Prostate gland (tissue), 2 donors: ENCODE measurements at regions not wholly inside any gene's neighbourhood (a gene's known extent, or its start where the extent isn't known, plus 50 kb on each side); places are given as distances from the start of the nearest gene placed in this dataset.

ENCODE experiments used
- DNase-seq: peaks from one replicate; pipeline ENCODE4 v3.0.0-alpha.2; 2019; ENCODE audit warnings: low spot score
- H3K27ac ChIP-seq, 2 donors: fragments of 200-600 bp; sonication (generic); 2 replicates each; pipeline ENCODE4 v1.5.1; 2017 to 2019
- H3K27me3 ChIP-seq: fragments of 200-600 bp; sonication (generic); replicated peaks from 2 replicates; pipeline ENCODE4 v1.5.1; 2019; ENCODE audit not compliant: insufficient read depth
- H3K36me3 ChIP-seq, 2 donors: fragments of 200-600 bp; sonication (generic); 1 replicate in 1 of 2; 2 replicates in 1 of 2; pipeline versions ENCODE4 v1.5.1 to v1.8.1; 2017 to 2019
- H3K4me1 ChIP-seq: fragments of 200-600 bp; sonication (generic); replicated peaks from 2 replicates; pipeline ENCODE4 v1.5.1; 2019
- H3K4me3 ChIP-seq, 2 donors: fragments of 200-600 bp; sonication (generic); 2 replicates each; pipeline ENCODE4 v1.5.1; 2017 to 2019
- H3K9me3 ChIP-seq: fragments of 200-600 bp; sonication (generic); 2 replicates; pipeline ENCODE4 v1.5.1; 2017
- POLR2A ChIP-seq: fragments of 450-650 bp; IDR thresholded peaks from one replicate; pipeline ENCODE4 v1.6.1; 2016; ENCODE audit warnings: antibody characterized with exemption, mild to moderate bottlenecking
- POLR2AphosphoS5 ChIP-seq: sonication (generic); formaldehyde crosslinking; IDR thresholded peaks from one replicate; pipeline ENCODE4 v1.6.1; 2017; ENCODE audit warnings: antibody characterized with exemption
- WGBS: methylation state at CpG from one replicate; pipeline ENCODE4 v1.1.5; 2018; 5-methylcytosine and 5-hydroxymethylcytosine counted together
- intact Hi-C: fragments of 100-400 bp; cut with DNase I; formaldehyde crosslinking; loops from one replicate; pipeline ENCODE4 v1.14.2; 2022
- TF ChIP-seq, protein P1 (sequence below), 4 experiments: fragments of 200-600 bp in 2 of 4; fragments of 450-650 bp in 2 of 4; sonication (generic) in 2 of 4; IDR thresholded peaks; 1 replicate in 3 of 4; 2 replicates in 1 of 4; pipeline ENCODE4 v1.5.1; 2016 to 2019; ENCODE audit warnings: antibody characterized with exemption in 4 of 4, mild to moderate bottlenecking in 2 of 4, moderate library complexity in 2 of 4

DNA sequence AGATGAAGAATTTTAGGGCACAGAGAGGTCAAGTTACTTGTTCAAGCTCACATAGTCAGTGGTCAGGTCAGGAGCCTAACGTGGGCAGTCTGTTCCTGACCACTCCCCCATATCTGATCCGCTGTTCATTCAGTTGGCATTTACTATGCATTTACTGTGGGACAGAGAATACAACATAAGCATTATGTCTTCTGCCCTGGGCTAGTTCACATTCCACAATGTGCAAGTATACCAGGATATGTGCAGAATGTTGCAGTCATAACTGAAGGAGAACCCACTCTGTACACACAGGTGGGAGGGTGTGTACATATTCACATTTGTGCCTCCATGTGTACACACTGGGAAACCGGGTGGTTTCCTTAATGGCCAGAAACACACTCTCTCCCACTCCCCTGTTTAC lies 309.6 kb downstream of the PRDM2 start:
- WGBS: 43% methylated on average over 3 of the region's 3 CpGs
- no peak overlapping the region for H3K27ac ChIP-seq
- no peaks in the 10 kb centered on the region for H3K4me1 ChIP-seq
- H3K4me3 ChIP-seq: no peak overlapping the region
- intact Hi-C loops: no loop called here
- no peaks in the 10 kb centered on the region for H3K9me3 ChIP-seq
- H3K36me3 ChIP-seq: no peaks in the 10 kb centered on the region
- no peak for DNase-seq
- TF ChIP-seq, protein P1, sequence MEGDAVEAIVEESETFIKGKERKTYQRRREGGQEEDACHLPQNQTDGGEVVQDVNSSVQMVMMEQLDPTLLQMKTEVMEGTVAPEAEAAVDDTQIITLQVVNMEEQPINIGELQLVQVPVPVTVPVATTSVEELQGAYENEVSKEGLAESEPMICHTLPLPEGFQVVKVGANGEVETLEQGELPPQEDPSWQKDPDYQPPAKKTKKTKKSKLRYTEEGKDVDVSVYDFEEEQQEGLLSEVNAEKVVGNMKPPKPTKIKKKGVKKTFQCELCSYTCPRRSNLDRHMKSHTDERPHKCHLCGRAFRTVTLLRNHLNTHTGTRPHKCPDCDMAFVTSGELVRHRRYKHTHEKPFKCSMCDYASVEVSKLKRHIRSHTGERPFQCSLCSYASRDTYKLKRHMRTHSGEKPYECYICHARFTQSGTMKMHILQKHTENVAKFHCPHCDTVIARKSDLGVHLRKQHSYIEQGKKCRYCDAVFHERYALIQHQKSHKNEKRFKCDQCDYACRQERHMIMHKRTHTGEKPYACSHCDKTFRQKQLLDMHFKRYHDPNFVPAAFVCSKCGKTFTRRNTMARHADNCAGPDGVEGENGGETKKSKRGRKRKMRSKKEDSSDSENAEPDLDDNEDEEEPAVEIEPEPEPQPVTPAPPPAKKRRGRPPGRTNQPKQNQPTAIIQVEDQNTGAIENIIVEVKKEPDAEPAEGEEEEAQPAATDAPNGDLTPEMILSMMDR (IDR thresholded peaks at IDR 0.05): no peak
- no peak for TF ChIP-seq POLR2AphosphoS5
- no peak for TF ChIP-seq POLR2A
- H3K27me3 ChIP-seq: no peaks in the 10 kb centered on the region

- Histone ChIP-seq H3K27ac (no peak overlapping the region), H3K9me3 (no peaks in the 10 kb centered on the region), H3K36me3 (no peaks in the 10 kb centered on the region), H3K4me1 (no peaks in the 10 kb centered on the region), H3K27me3 (no peaks in the 10 kb centered on the region), H3K4me3 (no peak overlapping the region)
- no peak for DNase-seq
- TF ChIP-seq, protein P1 (IDR thresholded peaks at IDR 0.05): no peak
- TF ChIP-seq POLR2AphosphoS5 (no peak), POLR2A (no peak)
- intact Hi-C loops: no loop called here
Observed at GRCh38 chr1:14010476-14010875, 310.5 kb downstream of the PRDM2 start.

- WGBS: 84% methylated on average over 9 of the region's 9 CpGs
- H3K27me3 ChIP-seq: no peaks in the 10 kb centered on the region
- TF ChIP-seq POLR2A: no peak
- TF ChIP-seq, protein P1 (IDR thresholded peaks at IDR 0.05): no peak
- TF ChIP-seq POLR2AphosphoS5: no peak
- H3K36me3 ChIP-seq: no peaks in the 10 kb centered on the region
- DNase-seq: no peak
- H3K9me3 ChIP-seq: no peaks in the 10 kb centered on the region
- no peaks in the 10 kb centered on the region for H3K4me1 ChIP-seq
- H3K27ac ChIP-seq: no peak overlapping the region
- H3K4me3 ChIP-seq: no peak overlapping the region
- intact Hi-C loops: no loop called here
Observed at GRCh38 chr1:14011132-14011531, 311.1 kb downstream of the PRDM2 start.

DNA sequence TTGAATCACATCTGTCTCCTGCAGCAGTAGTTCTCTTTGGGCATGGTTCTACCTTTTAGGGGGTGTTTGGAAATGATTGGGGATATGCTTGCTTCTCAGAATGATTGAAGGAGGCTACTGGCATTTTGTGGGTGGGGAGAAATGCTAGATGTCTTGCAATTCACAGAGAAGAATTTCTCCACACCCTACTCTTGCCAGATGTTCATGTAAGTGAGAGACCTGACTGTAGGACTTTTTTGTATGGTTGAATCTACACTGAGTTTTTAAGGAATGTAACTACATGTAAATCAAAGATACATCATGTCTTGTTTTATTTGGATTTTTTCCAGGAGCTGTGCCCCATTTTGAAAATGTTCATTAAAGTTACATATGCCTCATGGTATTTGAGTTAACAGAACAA lies 311.9 kb downstream of the PRDM2 start:
- intact Hi-C loops: no loop called here
- H3K9me3 ChIP-seq: no peaks in the 10 kb centered on the region
- H3K36me3 ChIP-seq: no peaks in the 10 kb centered on the region
- no peaks in the 10 kb centered on the region for H3K4me1 ChIP-seq
- DNase-seq: no peak
- TF ChIP-seq POLR2AphosphoS5: no peak
- TF ChIP-seq, protein P1 (IDR thresholded peaks at IDR 0.05): no peak
- no peak for TF ChIP-seq POLR2A
- H3K4me3 ChIP-seq: no peak overlapping the region
- no peaks in the 10 kb centered on the region for H3K27me3 ChIP-seq
- H3K27ac ChIP-seq: no peak overlapping the region

DNA sequence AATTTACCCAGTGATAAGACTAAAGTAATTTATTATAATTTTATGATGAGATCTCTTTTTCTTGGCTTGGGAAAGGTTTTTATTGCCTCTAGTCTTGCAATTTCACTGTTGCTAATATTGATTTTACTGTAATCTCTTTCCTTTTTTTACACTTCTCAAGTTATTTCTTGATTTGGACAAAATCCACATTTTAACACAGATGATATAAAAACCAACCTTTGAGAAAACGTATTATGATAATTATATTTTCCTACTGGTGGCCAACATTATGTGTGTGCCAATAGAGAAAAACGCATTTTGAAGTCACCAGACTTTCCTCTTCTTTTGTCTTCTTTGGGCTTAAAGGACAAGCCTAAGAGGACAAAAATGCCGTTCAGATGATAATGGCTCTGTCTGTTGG lies 314.9 kb downstream of the PRDM2 start:
- H3K36me3 ChIP-seq: no peaks in the 10 kb centered on the region
- TF ChIP-seq POLR2A: no peak
- TF ChIP-seq, protein P1 (IDR thresholded peaks at IDR 0.05): no peak
- TF ChIP-seq POLR2AphosphoS5: no peak
- no peak overlapping the region for H3K4me3 ChIP-seq
- 51% methylated on average over 3 of the region's 3 CpGs for WGBS
- intact Hi-C loops: no loop called here
- H3K9me3 ChIP-seq: no peaks in the 10 kb centered on the region
- no peaks in the 10 kb centered on the region for H3K27me3 ChIP-seq
- DNase-seq: no peak
- H3K4me1 ChIP-seq: no peaks in the 10 kb centered on the region
- no peak overlapping the region for H3K27ac ChIP-seq
